Liver (tissue), 8 donors: ENCODE measurements at regions not wholly inside any gene's neighbourhood (a gene's known extent, or its start where the extent isn't known, plus 50 kb on each side); places are given as distances from the start of the nearest gene placed in this dataset.

ENCODE experiments used
- DNase-seq: peaks from one replicate; pipeline ENCODE4 v3.0.0-alpha.2; 2017; ENCODE audit warnings: low spot score
- H3K27ac ChIP-seq, 2 donors: one replicate each; pipeline ENCODE4 v1.7.0; 2013; ENCODE audit warnings: inconsistent platforms in 2 of 2, low read length in 2 of 2, control low read depth in 1 of 2, low read depth in 1 of 2, mild to moderate bottlenecking in 1 of 2
- H3K27me3 ChIP-seq, 4 donors: one replicate each; pipeline versions ENCODE4 v1.6.1 to v1.7.0; 2013; ENCODE audit warnings: low read length in 3 of 4, inconsistent platforms in 1 of 4, mild to moderate bottlenecking in 1 of 4, moderate library complexity in 1 of 4; ENCODE audit not compliant: control insufficient read depth in 4 of 4, insufficient read depth in 4 of 4
- H3K36me3 ChIP-seq, 4 donors: one replicate each; pipeline versions ENCODE4 v1.6.1 to v1.7.0; 2013; ENCODE audit warnings: low read length in 3 of 4, mild to moderate bottlenecking in 3 of 4, low read depth in 1 of 4, moderate library complexity in 1 of 4; ENCODE audit not compliant: control insufficient read depth in 4 of 4, insufficient read depth in 3 of 4
- H3K4me1 ChIP-seq, 4 donors: one replicate each; pipeline versions ENCODE4 v1.6.1 to v1.7.0; 2013; ENCODE audit warnings: low read length in 3 of 4, mild to moderate bottlenecking in 3 of 4, moderate library complexity in 1 of 4; ENCODE audit not compliant: control insufficient read depth in 4 of 4, insufficient read depth in 4 of 4
- H3K4me3 ChIP-seq, 3 donors: one replicate each; pipeline versions ENCODE4 v1.6.1 to v1.7.0; 2013; ENCODE audit warnings: low read length in 3 of 3, control low read depth in 1 of 3, low read depth in 1 of 3, mild to moderate bottlenecking in 1 of 3
- H3K9ac ChIP-seq, 2 donors: one replicate each; pipeline ENCODE4 v1.7.0; 2013; ENCODE audit warnings: low read length in 2 of 2, mild to moderate bottlenecking in 2 of 2, moderate library complexity in 2 of 2, control low read depth in 1 of 2, low read depth in 1 of 2
- H3K9me3 ChIP-seq, 4 donors: one replicate each; pipeline versions ENCODE4 v1.6.1 to v1.7.0; 2013; ENCODE audit warnings: low read length in 3 of 4; ENCODE audit not compliant: control insufficient read depth in 4 of 4
- EGR1 ChIP-seq, 2 donors: IDR thresholded peaks; 2 replicates each; pipeline ENCODE4 v1.6.1; 2016 to 2018; ENCODE audit warnings: antibody characterized with exemption in 2 of 2, low read depth in 2 of 2
- FOXA1 ChIP-seq: IDR thresholded peaks from 2 replicates; pipeline ENCODE4 v1.6.1; 2016; ENCODE audit warnings: antibody characterized with exemption
- HNF4A ChIP-seq, 2 donors: conservative IDR thresholded peaks; 2 replicates each; pipeline ENCODE4 v1.6.1; 2016; ENCODE audit warnings: antibody characterized with exemption in 2 of 2, mild to moderate bottlenecking in 2 of 2
- HNF4G ChIP-seq: IDR thresholded peaks from 2 replicates; pipeline ENCODE4 v1.6.1; 2016; ENCODE audit warnings: antibody characterized with exemption
- JUND ChIP-seq, 2 donors: IDR thresholded peaks; 2 replicates each; pipeline ENCODE4 v1.6.1; 2016; ENCODE audit warnings: antibody characterized with exemption in 2 of 2
- RAD21 ChIP-seq, 2 donors: IDR thresholded peaks; 2 replicates each; pipeline ENCODE4 v1.6.1; 2016; ENCODE audit warnings: antibody characterized with exemption in 2 of 2, mild to moderate bottlenecking in 2 of 2
- RXRA ChIP-seq, 2 donors: IDR thresholded peaks; 2 replicates each; pipeline ENCODE4 v1.6.1; 2017 to 2018; ENCODE audit warnings: antibody characterized with exemption in 2 of 2, mild to moderate bottlenecking in 1 of 2
- WGBS: extraction: QIAGEN DNeasy Blood & Tissue Kit; methylation state at CpG from one replicate; pipeline ENCODE4 v1.1.7; 2013; 5-methylcytosine and 5-hydroxymethylcytosine counted together
- TF ChIP-seq, protein P1 (sequence below): fragments of 150-350 bp; IDR thresholded peaks from 2 replicates; pipeline ENCODE4 v1.5.1; 2017; ENCODE audit warnings: improper control_type of control experiment, low read depth, low read length; ENCODE audit not compliant: missing input control
- TF ChIP-seq, protein P2 (sequence below): IDR thresholded peaks from 2 replicates; pipeline ENCODE4 v1.6.1; 2016; ENCODE audit warnings: antibody characterized with exemption, mild to moderate bottlenecking
- TF ChIP-seq, protein P3 (sequence below): IDR thresholded peaks from 2 replicates; pipeline ENCODE4 v1.6.1; 2016; ENCODE audit warnings: antibody characterized with exemption
- TF ChIP-seq, protein P4 (sequence below): IDR thresholded peaks from 2 replicates; pipeline ENCODE4 v1.6.1; 2016; ENCODE audit warnings: antibody characterized with exemption
- donor health status: healthy.
- donor health status: healthy.
- donor health status: healthy.
- donor health status: healthy.
- donor health status: healthy.

DNA sequence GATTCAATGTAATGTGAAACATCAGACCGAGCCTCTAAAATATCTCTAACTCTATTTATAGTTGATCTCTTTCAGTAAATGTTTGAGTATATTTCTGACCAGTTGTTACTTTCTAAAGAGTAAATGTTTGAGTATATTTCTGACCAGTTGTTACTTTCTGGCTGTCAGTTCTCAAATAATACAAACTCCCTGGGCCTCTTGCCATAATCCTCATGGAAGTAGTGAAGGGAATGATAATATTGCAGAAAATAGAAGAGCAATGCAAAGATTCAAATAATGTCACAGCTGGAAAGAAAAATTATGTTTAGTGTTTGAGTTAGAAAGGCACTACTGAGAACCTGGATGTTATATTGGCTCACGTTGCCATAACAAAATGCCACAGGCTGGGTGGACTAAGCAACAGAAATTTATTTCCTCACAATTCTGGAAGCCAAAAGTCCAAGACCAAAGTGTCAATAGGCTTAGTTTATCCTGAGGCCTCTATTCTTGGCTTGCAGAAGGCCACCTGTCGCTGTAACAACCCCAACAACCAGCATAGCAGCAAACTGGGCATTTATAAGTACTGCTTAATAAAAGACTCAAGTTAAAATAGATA lies 470.6 kb upstream of the BCHE start:
- 75% methylated on average over 3 of the region's 3 CpGs for WGBS
- no peak overlapping the region for H3K9ac ChIP-seq
- H3K4me1 ChIP-seq = no peaks in the 10 kb centered on the region
- no peak overlapping the region for H3K27ac ChIP-seq
- no peak for DNase-seq
- H3K4me3 ChIP-seq = no peak overlapping the region
- no peaks in the 10 kb centered on the region for H3K36me3 ChIP-seq
- no peaks in the 10 kb centered on the region for H3K27me3 ChIP-seq
- TF ChIP-seq, protein P1, sequence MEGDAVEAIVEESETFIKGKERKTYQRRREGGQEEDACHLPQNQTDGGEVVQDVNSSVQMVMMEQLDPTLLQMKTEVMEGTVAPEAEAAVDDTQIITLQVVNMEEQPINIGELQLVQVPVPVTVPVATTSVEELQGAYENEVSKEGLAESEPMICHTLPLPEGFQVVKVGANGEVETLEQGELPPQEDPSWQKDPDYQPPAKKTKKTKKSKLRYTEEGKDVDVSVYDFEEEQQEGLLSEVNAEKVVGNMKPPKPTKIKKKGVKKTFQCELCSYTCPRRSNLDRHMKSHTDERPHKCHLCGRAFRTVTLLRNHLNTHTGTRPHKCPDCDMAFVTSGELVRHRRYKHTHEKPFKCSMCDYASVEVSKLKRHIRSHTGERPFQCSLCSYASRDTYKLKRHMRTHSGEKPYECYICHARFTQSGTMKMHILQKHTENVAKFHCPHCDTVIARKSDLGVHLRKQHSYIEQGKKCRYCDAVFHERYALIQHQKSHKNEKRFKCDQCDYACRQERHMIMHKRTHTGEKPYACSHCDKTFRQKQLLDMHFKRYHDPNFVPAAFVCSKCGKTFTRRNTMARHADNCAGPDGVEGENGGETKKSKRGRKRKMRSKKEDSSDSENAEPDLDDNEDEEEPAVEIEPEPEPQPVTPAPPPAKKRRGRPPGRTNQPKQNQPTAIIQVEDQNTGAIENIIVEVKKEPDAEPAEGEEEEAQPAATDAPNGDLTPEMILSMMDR = no peak
- TF ChIP-seq JUND (IDR thresholded peaks at IDR 0.05) (no peak), RXRA (IDR thresholded peaks at IDR 0.05) (no peak), HNF4G (no peak), RAD21 (IDR thresholded peaks at IDR 0.05) (no peak), FOXA1 (no peak)
- TF ChIP-seq, protein P2, sequence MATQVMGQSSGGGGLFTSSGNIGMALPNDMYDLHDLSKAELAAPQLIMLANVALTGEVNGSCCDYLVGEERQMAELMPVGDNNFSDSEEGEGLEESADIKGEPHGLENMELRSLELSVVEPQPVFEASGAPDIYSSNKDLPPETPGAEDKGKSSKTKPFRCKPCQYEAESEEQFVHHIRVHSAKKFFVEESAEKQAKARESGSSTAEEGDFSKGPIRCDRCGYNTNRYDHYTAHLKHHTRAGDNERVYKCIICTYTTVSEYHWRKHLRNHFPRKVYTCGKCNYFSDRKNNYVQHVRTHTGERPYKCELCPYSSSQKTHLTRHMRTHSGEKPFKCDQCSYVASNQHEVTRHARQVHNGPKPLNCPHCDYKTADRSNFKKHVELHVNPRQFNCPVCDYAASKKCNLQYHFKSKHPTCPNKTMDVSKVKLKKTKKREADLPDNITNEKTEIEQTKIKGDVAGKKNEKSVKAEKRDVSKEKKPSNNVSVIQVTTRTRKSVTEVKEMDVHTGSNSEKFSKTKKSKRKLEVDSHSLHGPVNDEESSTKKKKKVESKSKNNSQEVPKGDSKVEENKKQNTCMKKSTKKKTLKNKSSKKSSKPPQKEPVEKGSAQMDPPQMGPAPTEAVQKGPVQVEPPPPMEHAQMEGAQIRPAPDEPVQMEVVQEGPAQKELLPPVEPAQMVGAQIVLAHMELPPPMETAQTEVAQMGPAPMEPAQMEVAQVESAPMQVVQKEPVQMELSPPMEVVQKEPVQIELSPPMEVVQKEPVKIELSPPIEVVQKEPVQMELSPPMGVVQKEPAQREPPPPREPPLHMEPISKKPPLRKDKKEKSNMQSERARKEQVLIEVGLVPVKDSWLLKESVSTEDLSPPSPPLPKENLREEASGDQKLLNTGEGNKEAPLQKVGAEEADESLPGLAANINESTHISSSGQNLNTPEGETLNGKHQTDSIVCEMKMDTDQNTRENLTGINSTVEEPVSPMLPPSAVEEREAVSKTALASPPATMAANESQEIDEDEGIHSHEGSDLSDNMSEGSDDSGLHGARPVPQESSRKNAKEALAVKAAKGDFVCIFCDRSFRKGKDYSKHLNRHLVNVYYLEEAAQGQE = no peak
- TF ChIP-seq, protein P3, sequence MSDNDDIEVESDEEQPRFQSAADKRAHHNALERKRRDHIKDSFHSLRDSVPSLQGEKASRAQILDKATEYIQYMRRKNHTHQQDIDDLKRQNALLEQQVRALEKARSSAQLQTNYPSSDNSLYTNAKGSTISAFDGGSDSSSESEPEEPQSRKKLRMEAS = no peak
- H3K9me3 ChIP-seq = no peaks in the 10 kb centered on the region

DNA sequence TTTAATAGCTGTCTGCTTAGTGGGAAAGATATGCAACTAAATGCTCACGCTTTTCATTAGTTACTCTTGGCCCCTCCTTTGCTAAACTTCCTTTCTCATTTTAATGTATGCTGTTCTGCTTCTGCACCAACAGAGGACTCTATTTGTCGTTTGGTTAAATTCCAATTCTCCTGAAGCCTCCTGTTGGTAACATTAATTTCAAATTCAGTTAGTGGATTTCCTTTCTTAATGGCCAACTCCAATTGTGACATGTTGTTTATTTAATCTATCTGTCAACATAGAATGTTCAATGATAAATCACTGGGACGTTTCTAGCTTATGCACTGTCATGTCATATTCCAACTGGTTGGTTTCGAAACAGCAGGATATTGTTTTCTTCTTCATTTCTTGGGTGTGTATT lies 467.4 kb upstream of the BCHE start:
- H3K27me3 ChIP-seq = no peaks in the 10 kb centered on the region
- no peak for DNase-seq
- no peaks in the 10 kb centered on the region for H3K36me3 ChIP-seq
- H3K27ac ChIP-seq = no peak overlapping the region
- no peaks in the 10 kb centered on the region for H3K9me3 ChIP-seq
- 56% methylated on average over 4 of the region's 4 CpGs for WGBS
- H3K4me3 ChIP-seq = no peak overlapping the region
- no peaks in the 10 kb centered on the region for H3K4me1 ChIP-seq
- TF ChIP-seq FOXA1 = no peak
- no peak overlapping the region for H3K9ac ChIP-seq

DNA sequence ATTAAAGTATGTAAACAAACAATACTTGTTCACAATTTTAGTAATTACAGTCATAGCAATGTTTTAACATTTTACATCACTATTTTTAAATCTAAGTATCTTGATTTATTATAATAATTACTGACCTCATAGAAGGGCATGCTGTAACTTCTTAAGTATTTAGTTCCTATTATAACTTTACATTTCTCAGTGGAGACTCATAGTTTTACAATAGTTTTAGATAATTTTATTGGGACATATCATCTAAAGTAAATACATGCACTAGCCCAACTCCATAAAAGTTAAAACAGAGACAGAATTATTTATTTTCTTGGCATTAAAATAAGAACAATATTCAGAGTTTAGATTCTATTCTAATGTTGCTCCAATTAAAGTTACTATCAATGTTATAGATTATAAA lies 466.5 kb upstream of the BCHE start:
- DNase-seq = no peak
- TF ChIP-seq RAD21 (IDR thresholded peaks at IDR 0.05) = no peak
- no peak for TF ChIP-seq EGR1 (IDR thresholded peaks at IDR 0.05; ENCODE audit: low read depth in 2 of 2)
- no peak for TF ChIP-seq HNF4A (conservative IDR thresholded peaks at IDR 0.05)
- TF ChIP-seq, protein P1 = no peak
- TF ChIP-seq, protein P4, sequence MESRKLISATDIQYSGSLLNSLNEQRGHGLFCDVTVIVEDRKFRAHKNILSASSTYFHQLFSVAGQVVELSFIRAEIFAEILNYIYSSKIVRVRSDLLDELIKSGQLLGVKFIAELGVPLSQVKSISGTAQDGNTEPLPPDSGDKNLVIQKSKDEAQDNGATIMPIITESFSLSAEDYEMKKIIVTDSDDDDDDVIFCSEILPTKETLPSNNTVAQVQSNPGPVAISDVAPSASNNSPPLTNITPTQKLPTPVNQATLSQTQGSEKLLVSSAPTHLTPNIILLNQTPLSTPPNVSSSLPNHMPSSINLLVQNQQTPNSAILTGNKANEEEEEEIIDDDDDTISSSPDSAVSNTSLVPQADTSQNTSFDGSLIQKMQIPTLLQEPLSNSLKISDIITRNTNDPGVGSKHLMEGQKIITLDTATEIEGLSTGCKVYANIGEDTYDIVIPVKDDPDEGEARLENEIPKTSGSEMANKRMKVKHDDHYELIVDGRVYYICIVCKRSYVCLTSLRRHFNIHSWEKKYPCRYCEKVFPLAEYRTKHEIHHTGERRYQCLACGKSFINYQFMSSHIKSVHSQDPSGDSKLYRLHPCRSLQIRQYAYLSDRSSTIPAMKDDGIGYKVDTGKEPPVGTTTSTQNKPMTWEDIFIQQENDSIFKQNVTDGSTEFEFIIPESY = no peak
- no peak for TF ChIP-seq JUND (IDR thresholded peaks at IDR 0.05)
- no peak for TF ChIP-seq HNF4G
- H3K36me3 ChIP-seq = no peaks in the 10 kb centered on the region
- no peaks in the 10 kb centered on the region for H3K27me3 ChIP-seq
- H3K4me1 ChIP-seq = no peaks in the 10 kb centered on the region
- no peak overlapping the region for H3K27ac ChIP-seq
- no peak overlapping the region for H3K4me3 ChIP-seq
- H3K9ac ChIP-seq = no peak overlapping the region
- no peaks in the 10 kb centered on the region for H3K9me3 ChIP-seq
